GM12891 (cell line): ENCODE measurements at regions not wholly inside any gene's neighbourhood (a gene's known extent, or its start where the extent isn't known, plus 50 kb on each side); places are given as distances from the start of the nearest gene placed in this dataset.

Experiments
- DNase-seq: peaks from one replicate; pipeline ENCODE4 v3.0.0; 2011; ENCODE audit warnings: low spot score; ENCODE audit not compliant: insufficient read length
- FAIRE-seq: peaks from 2 replicates; lab custom pipeline; 2011; peaks lifted over from hg19 to GRCh38; lab: Jason Lieb, UNC
- PAX5 ChIP-seq: IDR thresholded peaks from 2 replicates; pipeline ENCODE4 v1.6.1; 2011; ENCODE audit warnings: low read length, moderate library complexity, mild to moderate bottlenecking; ENCODE audit not compliant: insufficient read depth, severe bottlenecking
- POLR2A ChIP-seq: IDR thresholded peaks from 2 replicates; pipeline ENCODE4 v1.6.1; 2011; ENCODE audit warnings: low read depth, low read length, control low read depth
- POLR2AphosphoS5 ChIP-seq: IDR thresholded peaks from 2 replicates; pipeline ENCODE4 v1.6.1; 2011; ENCODE audit warnings: low read depth, low read length, control low read depth
- POU2F2 ChIP-seq: IDR thresholded peaks from 2 replicates; pipeline ENCODE4 v1.6.1; 2011; ENCODE audit warnings: low read depth, mild to moderate bottlenecking, control low read depth, low read length, moderate library complexity
- SPI1 ChIP-seq: IDR thresholded peaks from 2 replicates; pipeline ENCODE4 v1.6.1; 2011; ENCODE audit warnings: low read depth, low read length, control low read depth
- TAF1 ChIP-seq: IDR thresholded peaks from 2 replicates; pipeline ENCODE4 v1.6.1; 2011; ENCODE audit warnings: low read depth, low read length, control low read depth

GRCh38 chr18:67381608-67382150 is 134.8 kb downstream of the DSEL start:
- FAIRE-seq: no peak
- no peak for TF ChIP-seq PAX5
- TF ChIP-seq POU2F2: no peak
- TF ChIP-seq SPI1: no peak
- TF ChIP-seq POLR2AphosphoS5: no peak
- TF ChIP-seq TAF1: no peak
- no peak for DNase-seq

GRCh38 chr18:67380867-67381266 is 135.7 kb downstream of the DSEL start:
- TF ChIP-seq SPI1: no peak
- no peak for TF ChIP-seq PAX5
- no peak for TF ChIP-seq POU2F2
- no peak for TF ChIP-seq POLR2AphosphoS5
- TF ChIP-seq TAF1: no peak
- no peak for TF ChIP-seq POLR2A
- no peak for FAIRE-seq
- no peak for DNase-seq

- no peak for TF ChIP-seq POLR2A
- TF ChIP-seq POU2F2: no peak
- DNase-seq (no peak), FAIRE-seq (no peak)
These were observed 136.5 kb downstream of the DSEL start for GRCh38 chr18:67379981-67380380.

GRCh38 chr18:67376372-67376771 is 140.1 kb downstream of the DSEL start:
- DNase-seq (no peak), FAIRE-seq (no peak)
- no peak for TF ChIP-seq POLR2A
- no peak for TF ChIP-seq POU2F2
- TF ChIP-seq SPI1: no peak
- no peak for TF ChIP-seq POLR2AphosphoS5
- no peak for TF ChIP-seq PAX5
- no peak for TF ChIP-seq TAF1

- DNase-seq (no peak), FAIRE-seq (no peak)
- TF ChIP-seq POU2F2: no peak
- TF ChIP-seq PAX5: no peak
- no peak for TF ChIP-seq POLR2AphosphoS5
- TF ChIP-seq TAF1: no peak
- no peak for TF ChIP-seq POLR2A
- no peak for TF ChIP-seq SPI1
These were observed 142.9 kb downstream of the DSEL start for GRCh38 chr18:67373636-67374035.

- TF ChIP-seq SPI1: no peak
- no peak for TF ChIP-seq TAF1
- TF ChIP-seq PAX5: no peak
- TF ChIP-seq POLR2A: no peak
- no peak for TF ChIP-seq POU2F2
- no peak for TF ChIP-seq POLR2AphosphoS5
- FAIRE-seq: no peak
These were observed 149.0 kb downstream of the DSEL start for GRCh38 chr18:67367540-67367939.

GRCh38 chr18:67363694-67364093 is 152.8 kb downstream of the DSEL start:
- FAIRE-seq (no peak), DNase-seq (no peak)
- TF ChIP-seq POU2F2 (no peak), POLR2A (no peak), SPI1 (no peak), POLR2AphosphoS5 (no peak), PAX5 (no peak), TAF1 (no peak)

More at GRCh38 chr18:67367540-67367939, 149.0 kb downstream of the DSEL start:
- DNase-seq: no peak

GRCh38 chr18:67362906-67363305 is 153.6 kb downstream of the DSEL start:
- FAIRE-seq (no peak), DNase-seq (no peak)
- TF ChIP-seq POU2F2 (no peak), TAF1 (no peak), POLR2AphosphoS5 (no peak), SPI1 (no peak), POLR2A (no peak), PAX5 (no peak)

- no peak for TF ChIP-seq SPI1
- no peak for TF ChIP-seq POLR2A
- no peak for TF ChIP-seq POU2F2
- no peak for TF ChIP-seq PAX5
- TF ChIP-seq TAF1: no peak
- no peak for DNase-seq
- no peak for FAIRE-seq
These were observed 156.4 kb downstream of the DSEL start for GRCh38 chr18:67359873-67360838.

- no peak for TF ChIP-seq TAF1
- no peak for TF ChIP-seq PAX5
- TF ChIP-seq POLR2A: no peak
- no peak for TF ChIP-seq POLR2AphosphoS5
- no peak for TF ChIP-seq POU2F2
- no peak for TF ChIP-seq SPI1
- FAIRE-seq: no peak
- no peak for DNase-seq
These were observed 157.6 kb downstream of the DSEL start for GRCh38 chr18:67358947-67359346.
